Fibroblast of peridontal ligament (primary cell): ENCODE measurements at regions not wholly inside any gene's neighbourhood (a gene's known extent, or its start where the extent isn't known, plus 50 kb on each side); places are given as distances from the start of the nearest gene placed in this dataset.

Experiments
- DNase-seq: peaks from one replicate; pipeline ENCODE4 v3.0.0-alpha.2; 2010; ENCODE audit errors: extremely low read depth

- DNase-seq: no peak
These were observed 73.1 kb upstream of the KCNA4 start for GRCh38 chr11:30089921-30090320.

- no peak for DNase-seq
These were observed 74.4 kb upstream of the KCNA4 start for GRCh38 chr11:30091246-30091645.

- no peak for DNase-seq
These were observed 74.9 kb upstream of the KCNA4 start for GRCh38 chr11:30091737-30092136.

GRCh38 chr11:30092518-30092917 lies 75.7 kb upstream of the KCNA4 start:
- no peak for DNase-seq

- no peak for DNase-seq
These were observed 83.7 kb upstream of the KCNA4 start for GRCh38 chr11:30100495-30100894.

GRCh38 chr11:30106222-30107181 lies 89.7 kb upstream of the KCNA4 start:
- DNase-seq: no peak

GRCh38 chr11:30107899-30108298 lies 91.1 kb upstream of the KCNA4 start:
- peak; percentile 74 for DNase-seq

- DNase-seq: no peak
These were observed 92.9 kb upstream of the KCNA4 start for GRCh38 chr11:30109774-30110173.

- DNase-seq: no peak
These were observed 93.9 kb upstream of the KCNA4 start for GRCh38 chr11:30110691-30111090.

GRCh38 chr11:30111786-30112185 lies 95.0 kb upstream of the KCNA4 start:
- DNase-seq: no peak

- no peak for DNase-seq
These were observed 96.6 kb upstream of the KCNA4 start for GRCh38 chr11:30113326-30113898.

GRCh38 chr11:30116512-30116911 lies 99.7 kb upstream of the KCNA4 start:
- DNase-seq: no peak

- DNase-seq: no peak
These were observed 103.3 kb upstream of the KCNA4 start for GRCh38 chr11:30120045-30120589.

- no peak for DNase-seq
These were observed 105.4 kb upstream of the FSHB start for GRCh38 chr11:30125456-30125855.

GRCh38 chr11:30128269-30128932 lies 102.4 kb upstream of the FSHB start:
- DNase-seq: peak; percentile 54

GRCh38 chr11:30131535-30131934 lies 99.3 kb upstream of the FSHB start:
- peak; percentile 11 for DNase-seq

GRCh38 chr11:30133281-30133680 lies 97.5 kb upstream of the FSHB start:
- DNase-seq: no peak

- DNase-seq: peak; percentile 48
These were observed 87.6 kb upstream of the FSHB start for GRCh38 chr11:30143098-30143705.

- no peak for DNase-seq
These were observed 83.5 kb upstream of the FSHB start for GRCh38 chr11:30147293-30147692.

GRCh38 chr11:30149998-30150397 lies 80.8 kb upstream of the FSHB start:
- DNase-seq: no peak

GRCh38 chr11:30150425-30150824 lies 80.4 kb upstream of the FSHB start:
- DNase-seq: no peak

GRCh38 chr11:30153008-30153407 lies 77.8 kb upstream of the FSHB start:
- no peak for DNase-seq
